Glomerular visceral epithelial cell (primary cell): ENCODE measurements at regions not wholly inside any gene's neighbourhood (a gene's known extent, or its start where the extent isn't known, plus 50 kb on each side); places are given as distances from the start of the nearest gene placed in this dataset.
"Not testable (repeated sequence)": the region's sequence is repeated elsewhere in the genome, so short reads cannot be mapped to it uniquely, and the experiment has no call there.

Source experiments
- DNase-seq: peaks from one replicate; pipeline ENCODE4 v3.0.0-alpha.2; 2016; ENCODE audit errors: extremely low spot score

GRCh38 chr10:118914629-118915028 lies 114.9 kb upstream of the NANOS1 start:
- DNase-seq: no peak

- DNase-seq: no peak
Measured at GRCh38 chr10:118915161-118915560, 114.4 kb upstream of the NANOS1 start.

- DNase-seq: no peak
Measured at GRCh38 chr10:118916777-118917176, 112.7 kb upstream of the NANOS1 start.

- DNase-seq: no peak
Measured at GRCh38 chr10:118917701-118918100, 111.8 kb upstream of the NANOS1 start.

- DNase-seq: no peak
Measured at GRCh38 chr10:118918116-118918515, 111.4 kb upstream of the NANOS1 start.

- DNase-seq: no peak
Measured at GRCh38 chr10:118918587-118918986, 110.9 kb upstream of the NANOS1 start.

- no peak for DNase-seq
Measured at GRCh38 chr10:118920206-118920605, 109.3 kb upstream of the NANOS1 start.

GRCh38 chr10:118922226-118922625 lies 107.3 kb upstream of the NANOS1 start:
- DNase-seq: peak; percentile 21

- no peak for DNase-seq
Measured at GRCh38 chr10:118922972-118923371, 106.5 kb upstream of the NANOS1 start.

- no peak for DNase-seq
Measured at GRCh38 chr10:118924493-118924892, 105.0 kb upstream of the NANOS1 start.

GRCh38 chr10:118925404-118926071 lies 104.0 kb upstream of the NANOS1 start:
- DNase-seq: no peak

- DNase-seq: no peak
Measured at GRCh38 chr10:118926072-118926417, 103.5 kb upstream of the NANOS1 start.

- DNase-seq: no peak
Measured at GRCh38 chr10:118926441-118926840, 103.1 kb upstream of the NANOS1 start.

- no peak for DNase-seq
Measured at GRCh38 chr10:118926903-118927302, 102.6 kb upstream of the NANOS1 start.

GRCh38 chr10:118927321-118927720 lies 102.2 kb upstream of the NANOS1 start:
- no peak for DNase-seq

GRCh38 chr10:118930614-118931013 lies 98.9 kb upstream of the NANOS1 start:
- no peak for DNase-seq

- DNase-seq: no peak
Measured at GRCh38 chr10:118931436-118931835, 98.1 kb upstream of the NANOS1 start.

GRCh38 chr10:118932154-118932553 lies 97.4 kb upstream of the NANOS1 start:
- not testable (repeated sequence) for DNase-seq

- DNase-seq: no peak
Measured at GRCh38 chr10:118937226-118937625, 92.3 kb upstream of the NANOS1 start.

GRCh38 chr10:118939211-118940007 lies 90.1 kb upstream of the NANOS1 start:
- DNase-seq: no peak

GRCh38 chr10:118940386-118940785 lies 89.1 kb upstream of the NANOS1 start:
- no peak for DNase-seq

GRCh38 chr10:118943253-118943652 lies 86.3 kb upstream of the NANOS1 start:
- no peak for DNase-seq

- DNase-seq: no peak
Measured at GRCh38 chr10:118944959-118945633, 84.4 kb upstream of the NANOS1 start.
